SH-SY5Y (cell line): ENCODE measurements at regions not wholly inside any gene's neighbourhood (a gene's known extent, or its start where the extent isn't known, plus 50 kb on each side); places are given as distances from the start of the nearest gene placed in this dataset.

ENCODE experiments used
- GATA2 ChIP-seq: IDR thresholded peaks from 2 replicates; pipeline ENCODE4 v1.6.1; 2011; ENCODE audit warnings: mild to moderate bottlenecking, low read depth, low read length
- GATA3 ChIP-seq: IDR thresholded peaks from 2 replicates; pipeline ENCODE4 v1.6.1; 2011; ENCODE audit warnings: low read depth, mild to moderate bottlenecking, low read length, moderate library complexity

- TF ChIP-seq GATA2 (no peak), GATA3 (no peak)
Observed at GRCh38 chr4:151835467-151835866, 74.7 kb upstream of the GATB start.
